Neural cell (in vitro differentiated cells): ENCODE measurements at regions not wholly inside any gene's neighbourhood (a gene's known extent, or its start where the extent isn't known, plus 50 kb on each side); places are given as distances from the start of the nearest gene placed in this dataset.

Experiments used
- CTCF ChIP-seq: fragments of 450-650 bp; IDR thresholded peaks from 2 replicates; pipeline ENCODE4 v1.5.1; 2014; ENCODE audit warnings: antibody characterized with exemption, mild to moderate bottlenecking, moderate library complexity; ENCODE audit not compliant: poor library complexity, severe bottlenecking
- POLR2AphosphoS5 ChIP-seq: IDR thresholded peaks from 2 replicates; pipeline ENCODE4 v1.6.1; 2012
- RAD21 ChIP-seq: fragments of 450-650 bp; conservative IDR thresholded peaks from 2 replicates; pipeline ENCODE4 v1.6.1; 2014; ENCODE audit warnings: antibody characterized with exemption, mild to moderate bottlenecking, moderate library complexity

GRCh38 chr5:175773534-175774070, 97.8 kb upstream of the CPLX2 start:
- TF ChIP-seq POLR2AphosphoS5 (no peak), CTCF (no peak), RAD21 (no peak)
